GM23248 (cell line): ENCODE measurements at regions not wholly inside any gene's neighbourhood (a gene's known extent, or its start where the extent isn't known, plus 50 kb on each side); places are given as distances from the start of the nearest gene placed in this dataset. TPM values are rescaled to one million over a fixed set of nuclear protein-coding genes. Genes with fewer than 3 reads are reported as not detected.
"Not testable (repeated sequence)": the region's sequence is repeated elsewhere in the genome, so short reads cannot be mapped to it uniquely, and the experiment has no call there.

Experiments used
- DNase-seq: peaks from one replicate; pipeline ENCODE4 v3.0.0-alpha.2; 2015
- H2AFZ ChIP-seq: fragments of 200-600 bp; sonication (generic); 2 replicates; pipeline ENCODE4 v1.6.1; 2016; ENCODE audit warnings: antibody characterized with exemption
- H3F3A ChIP-seq: fragments of 200-600 bp; sonication (generic); 2 replicates; pipeline ENCODE4 v1.6.1; 2016; ENCODE audit warnings: mild to moderate bottlenecking, antibody characterized with exemption, mixed run types; ENCODE audit not compliant: insufficient read depth
- H3K27ac ChIP-seq: fragments of 200-600 bp; sonication (generic); 2 replicates; pipeline ENCODE4 v1.5.1; 2016; ENCODE audit warnings: mild to moderate bottlenecking
- H3K27me3 ChIP-seq: fragments of 200-600 bp; sonication (generic); replicated peaks from 2 replicates; pipeline ENCODE4 v1.6.1; 2016; ENCODE audit warnings: mild to moderate bottlenecking; ENCODE audit not compliant: insufficient read depth
- H3K36me3 ChIP-seq: fragments of 200-600 bp; sonication (generic); 2 replicates; pipeline ENCODE4 v1.6.1; 2016; ENCODE audit warnings: low read depth, mild to moderate bottlenecking
- H3K4me1 ChIP-seq: fragments of 200-600 bp; sonication (generic); 2 replicates; pipeline ENCODE4 v1.6.1; 2016; ENCODE audit warnings: mild to moderate bottlenecking; ENCODE audit not compliant: insufficient read depth
- H3K4me2 ChIP-seq: fragments of 200-600 bp; sonication (generic); one replicate; pipeline ENCODE4 v1.6.1; 2016; ENCODE audit warnings: mild to moderate bottlenecking; ENCODE audit not compliant: unreplicated experiment
- H3K4me3 ChIP-seq: fragments of 200-600 bp; sonication (generic); 2 replicates; pipeline ENCODE4 v1.5.1; 2016; ENCODE audit warnings: mild to moderate bottlenecking
- H3K79me2 ChIP-seq: fragments of 200-600 bp; sonication (generic); 2 replicates; pipeline ENCODE4 v1.6.1; 2016; ENCODE audit warnings: mild to moderate bottlenecking; ENCODE audit not compliant: insufficient read depth
- H3K9ac ChIP-seq: fragments of 200-600 bp; sonication (generic); 2 replicates; pipeline ENCODE4 v1.6.1; 2016; ENCODE audit warnings: mild to moderate bottlenecking
- H3K9me2 ChIP-seq: fragments of 200-600 bp; sonication (generic); 2 replicates; pipeline ENCODE4 v1.6.1; 2016; ENCODE audit warnings: mixed run types, mild to moderate bottlenecking, moderate library complexity; ENCODE audit not compliant: insufficient read depth
- H3K9me3 ChIP-seq: fragments of 200-600 bp; sonication (generic); one replicate; pipeline ENCODE4 v1.6.1; 2017; ENCODE audit warnings: low read depth
- H4K20me1 ChIP-seq: fragments of 200-600 bp; sonication (generic); 2 replicates; pipeline ENCODE4 v1.6.0; 2016; ENCODE audit not compliant: insufficient read depth
- EZH2 ChIP-seq: fragments of 200-600 bp; sonication (generic); IDR thresholded peaks from 2 replicates; pipeline ENCODE4 v1.6.1; 2018; ENCODE audit warnings: antibody characterized with exemption, mild to moderate bottlenecking; ENCODE audit not compliant: insufficient read depth, poor library complexity, severe bottlenecking
- EZH2phosphoT487 ChIP-seq: fragments of 200-600 bp; sonication (generic); IDR thresholded peaks from 2 replicates; pipeline ENCODE4 v1.6.1; 2018; ENCODE audit warnings: antibody characterized with exemption, moderate library complexity, mild to moderate bottlenecking, low read depth; ENCODE audit not compliant: insufficient read depth
- WGBS, 2 experiments: methylation state at CpG; one replicate each; pipeline ENCODE4 v1.1.6; 2015 to 2017; ENCODE audit warnings: low lambda C conversion rate in 2 of 2, low coverage in 1 of 2; ENCODE audit errors: missing lambda C conversion rate in 2 of 2; 5-methylcytosine and 5-hydroxymethylcytosine counted together
- in situ Hi-C: fragments of 300-500 bp; cut with MboI; formaldehyde crosslinking; loops from 2 replicates; pipeline ENCODE4 v1.15.0; 2020
- small RNA-seq: library from RNA; depleted of rRNA; stranded (forward); fragments of <200 nt; gene quantifications from one replicate; pipeline ENCODE3, GENCODE V24; 2014; ENCODE audit warnings: low read depth, low replicate concordance

GRCh38 chr1:64405833-64406232 lies 64.1 kb upstream of the CACHD1 start:
- Histone ChIP-seq H3K27me3 (no peaks in the 10 kb centered on the region), H4K20me1 (no peaks in the 10 kb centered on the region), H3K4me3 (no peak overlapping the region), H3K9ac (no peak overlapping the region), H3K36me3 (no peaks in the 10 kb centered on the region), H3K4me1 (peaks cover 25% of the 10 kb centered on the region), H3K9me2 (no peaks in the 10 kb centered on the region), H3K27ac (no peak overlapping the region), H3F3A (peaks cover 24% of the 10 kb centered on the region), H2AFZ (no peak overlapping the region), H3K9me3 (no peaks in the 10 kb centered on the region), H3K4me2 (no peak overlapping the region), H3K79me2 (no peaks in the 10 kb centered on the region)
- 21 to 41% methylated on average over 1 of the region's 1 CpG for WGBS, 2 experiments
- DNase-seq = peak; percentile 8
- TF ChIP-seq EZH2phosphoT487 = no peak
- in situ Hi-C loops = no loop called here

DNA sequence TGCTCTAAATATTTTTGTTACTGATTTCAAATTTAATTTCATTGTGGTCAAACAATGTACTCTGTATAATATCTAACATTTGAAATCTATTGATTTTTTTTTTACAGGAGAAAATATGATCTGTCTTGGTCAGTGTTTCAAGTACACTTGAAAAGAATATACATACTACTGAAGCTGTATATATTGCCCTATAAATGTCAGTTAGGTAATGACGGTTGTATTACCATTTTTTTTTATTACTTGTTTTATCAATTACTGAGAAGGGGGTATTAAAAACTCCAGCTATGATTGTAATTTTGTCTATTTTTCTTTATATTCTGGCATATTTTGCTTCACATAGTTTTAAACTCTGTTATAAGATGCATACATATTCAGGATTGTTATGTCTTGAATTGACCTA lies 59.7 kb upstream of the CACHD1 start:
- H3K9me3 ChIP-seq = no peaks in the 10 kb centered on the region
- no peaks in the 10 kb centered on the region for H3K27me3 ChIP-seq
- H3K36me3 ChIP-seq = no peaks in the 10 kb centered on the region
- no peak overlapping the region for H3K4me2 ChIP-seq
- 91 to 100% methylated on average over 1 of the region's 1 CpG for WGBS, 2 experiments
- no peaks in the 10 kb centered on the region for H3K9me2 ChIP-seq
- no peaks in the 10 kb centered on the region for H3K79me2 ChIP-seq
- in situ Hi-C loops = no loop called here
- H3K4me3 ChIP-seq = no peak overlapping the region
- no peaks in the 10 kb centered on the region for H3K4me1 ChIP-seq
- TF ChIP-seq EZH2phosphoT487 (no peak), EZH2 (no peak)
- no peak overlapping the region for H2AFZ ChIP-seq
- no peaks in the 10 kb centered on the region for H3F3A ChIP-seq
- no peak overlapping the region for H3K27ac ChIP-seq
- no peaks in the 10 kb centered on the region for H4K20me1 ChIP-seq
- H3K9ac ChIP-seq = no peak overlapping the region
- no peak for DNase-seq

DNA sequence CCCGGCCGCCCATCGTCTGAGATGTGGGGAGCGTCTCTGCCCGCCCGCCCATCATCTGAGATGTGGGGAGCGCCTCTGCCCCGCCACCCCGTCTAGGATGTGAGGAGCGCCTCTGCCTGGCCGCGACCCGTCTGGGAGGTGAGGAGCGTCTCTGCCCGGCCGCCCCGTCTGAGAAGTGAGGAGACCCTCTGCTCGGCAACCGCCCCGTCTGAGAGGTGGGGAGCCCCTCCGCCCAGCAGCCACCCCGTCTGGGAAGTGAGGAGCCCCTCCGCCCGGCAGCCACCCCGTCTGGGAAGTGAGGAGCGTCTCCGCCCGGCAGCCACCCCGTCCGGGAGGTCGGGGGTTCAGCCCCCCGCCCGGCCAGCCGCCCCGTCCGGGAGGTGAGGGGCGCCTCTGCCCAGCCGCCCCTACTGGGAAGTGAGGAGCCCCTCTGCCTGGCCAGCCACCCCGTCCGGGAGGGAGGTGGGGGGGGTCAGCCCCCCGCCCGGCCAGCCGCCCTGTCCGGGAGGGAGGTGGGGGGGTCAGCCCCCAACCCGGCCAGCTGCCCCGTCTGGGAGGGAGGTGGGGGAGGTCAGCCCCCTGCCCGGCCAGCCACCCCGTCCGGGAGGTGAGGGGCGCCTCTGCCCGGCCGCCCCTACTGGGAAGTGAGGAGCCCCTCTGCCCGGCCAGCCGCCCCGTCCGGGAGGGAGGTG lies 54.9 kb upstream of the CACHD1 start:
- in situ Hi-C loops, H3K9ac ChIP-seq, H3K36me3 ChIP-seq, H2AFZ ChIP-seq, H4K20me1 ChIP-seq, H3F3A ChIP-seq, H3K79me2 ChIP-seq, H3K27me3 ChIP-seq, H3K4me1 ChIP-seq, H3K27ac ChIP-seq, H3K9me2 ChIP-seq, H3K4me2 ChIP-seq, DNase-seq, H3K9me3 ChIP-seq, H3K4me3 ChIP-seq: not testable (repeated sequence)
- 92% methylated on average over 51 of the region's 56 CpGs; no CpG with 5 or more reads in 1 of the 2 experiments for WGBS, 2 experiments

- H3K27ac ChIP-seq = no peak overlapping the region
- no peaks in the 10 kb centered on the region for H3K27me3 ChIP-seq
- WGBS, 2 experiments = 96 to 98% methylated on average over 3 of the region's 3 CpGs
- H3F3A ChIP-seq = no peaks in the 10 kb centered on the region
- H2AFZ ChIP-seq = no peak overlapping the region
- H3K79me2 ChIP-seq = no peaks in the 10 kb centered on the region
- no peak overlapping the region for H3K9ac ChIP-seq
- no peak overlapping the region for H3K4me2 ChIP-seq
- H3K9me3 ChIP-seq = no peaks in the 10 kb centered on the region
- no peak overlapping the region for H3K4me3 ChIP-seq
- TF ChIP-seq EZH2phosphoT487 (no peak), EZH2 (no peak)
- no peak for DNase-seq
- H3K9me2 ChIP-seq = no peaks in the 10 kb centered on the region
- in situ Hi-C loops = no loop called here
- H3K4me1 ChIP-seq = no peaks in the 10 kb centered on the region
- no peaks in the 10 kb centered on the region for H3K36me3 ChIP-seq
- H4K20me1 ChIP-seq = no peaks in the 10 kb centered on the region
Measured at GRCh38 chr1:64417803-64418202, 52.1 kb upstream of the CACHD1 start.

Small RNAs in the stretch of these regions (small RNA-seq; reads per million reads assigned to genes)
- gene RNU7-62P = not detected
